Hepatocyte (in vitro differentiated cells): ENCODE measurements at regions not wholly inside any gene's neighbourhood (a gene's known extent, or its start where the extent isn't known, plus 50 kb on each side); places are given as distances from the start of the nearest gene placed in this dataset.

Experiments
- DNase-seq: peaks from one replicate; pipeline ENCODE4 v3.0.0-alpha.2; 2016; ENCODE audit warnings: low spot score
- H2AFZ ChIP-seq: fragments of 200-600 bp; sonication (generic); 2 replicates; pipeline ENCODE4 v1.6.0; 2016; ENCODE audit warnings: antibody characterized with exemption, mild to moderate bottlenecking
- H3K27ac ChIP-seq: fragments of 200-600 bp; sonication (generic); 2 replicates; pipeline ENCODE4 v1.5.1; 2016; ENCODE audit warnings: mild to moderate bottlenecking
- H3K27me3 ChIP-seq: fragments of 200-600 bp; sonication (generic); 2 replicates; pipeline ENCODE4 v1.6.1; 2016
- H3K36me3 ChIP-seq: fragments of 200-600 bp; sonication (generic); replicated peaks from 2 replicates; pipeline ENCODE4 v1.5.1; 2016; ENCODE audit warnings: low read depth; ENCODE audit not compliant: insufficient read depth
- H3K4me1 ChIP-seq: fragments of 200-600 bp; sonication (generic); 2 replicates; pipeline ENCODE4 v1.5.1; 2016; ENCODE audit warnings: mild to moderate bottlenecking, moderate library complexity; ENCODE audit not compliant: insufficient read depth
- H3K4me2 ChIP-seq: fragments of 200-600 bp; sonication (generic); 2 replicates; pipeline ENCODE4 v1.6.0; 2016
- H3K4me3 ChIP-seq: fragments of 200-600 bp; sonication (generic); 2 replicates; pipeline ENCODE4 v1.5.1; 2016; ENCODE audit warnings: mild to moderate bottlenecking
- H3K79me2 ChIP-seq: fragments of 200-600 bp; sonication (generic); 2 replicates; pipeline ENCODE4 v1.6.0; 2017; ENCODE audit warnings: mild to moderate bottlenecking
- H3K9me2 ChIP-seq: fragments of 200-600 bp; sonication (generic); replicated peaks from 2 replicates; pipeline ENCODE4 v1.6.0; 2017; ENCODE audit warnings: mild to moderate bottlenecking; ENCODE audit not compliant: insufficient read depth
- H3K9me3 ChIP-seq: fragments of 200-600 bp; sonication (generic); 2 replicates; pipeline ENCODE4 v1.5.1; 2016; ENCODE audit warnings: low read depth, mild to moderate bottlenecking
- H4K20me1 ChIP-seq: fragments of 200-600 bp; sonication (generic); 2 replicates; pipeline ENCODE4 v1.6.0; 2016; ENCODE audit warnings: mild to moderate bottlenecking; ENCODE audit not compliant: insufficient read depth, poor library complexity, severe bottlenecking
- CTCF ChIP-seq: fragments of 200-600 bp; sonication (generic); IDR thresholded peaks from 2 replicates; pipeline ENCODE4 v1.5.1; 2016; ENCODE audit warnings: antibody characterized with exemption, mild to moderate bottlenecking; ENCODE audit not compliant: poor library complexity
- EZH2 ChIP-seq: fragments of 200-600 bp; sonication (generic); IDR thresholded peaks from 2 replicates; pipeline ENCODE4 v1.6.1; 2016; ENCODE audit warnings: antibody characterized with exemption, mild to moderate bottlenecking, borderline replicate concordance
- EZH2phosphoT487 ChIP-seq: fragments of 200-600 bp; sonication (generic); IDR thresholded peaks from one replicate; pipeline ENCODE4 v1.6.1; 2018; ENCODE audit warnings: antibody characterized with exemption, mild to moderate bottlenecking, low read depth, moderate library complexity; ENCODE audit not compliant: unreplicated experiment, severe bottlenecking
- WGBS: methylation state at CpG from one replicate; pipeline ENCODE4 v1.1.6; 2016; ENCODE audit warnings: low lambda C conversion rate; ENCODE audit errors: missing lambda C conversion rate; 5-methylcytosine and 5-hydroxymethylcytosine counted together

- H3K9me2 ChIP-seq = no peaks in the 10 kb centered on the region
- peak overlapping the region; percentile 44 for H3K4me2 ChIP-seq
- no peak overlapping the region for H3K4me3 ChIP-seq
- H3K9me3 ChIP-seq = no peaks in the 10 kb centered on the region
- TF ChIP-seq CTCF (no peak), EZH2phosphoT487 (no peak), EZH2 (no peak)
- no peak for DNase-seq
- peak overlapping the region; percentile 68 for H3K27ac ChIP-seq
- no peaks in the 10 kb centered on the region for H3K36me3 ChIP-seq
- whole genome bisulfite sequencing = 70% methylated on average over 4 of the region's 4 CpGs
- no peaks in the 10 kb centered on the region for H3K79me2 ChIP-seq
- H4K20me1 ChIP-seq = no peaks in the 10 kb centered on the region
- no peak overlapping the region for H2AFZ ChIP-seq
- peaks cover 33% of the 10 kb centered on the region for H3K4me1 ChIP-seq
- no peaks in the 10 kb centered on the region for H3K27me3 ChIP-seq
These were observed 188.5 kb upstream of the KLF14 start for GRCh38 chr7:130922206-130923112.

- no peak overlapping the region for H2AFZ ChIP-seq
- no peak for DNase-seq
- H4K20me1 ChIP-seq = no peaks in the 10 kb centered on the region
- H3K36me3 ChIP-seq = no peaks in the 10 kb centered on the region
- no peak for TF ChIP-seq EZH2
- H3K9me2 ChIP-seq = no peaks in the 10 kb centered on the region
- 87% methylated on average over 4 of the region's 4 CpGs for WGBS
- no peaks in the 10 kb centered on the region for H3K9me3 ChIP-seq
- no peak overlapping the region for H3K4me3 ChIP-seq
- H3K27me3 ChIP-seq = no peaks in the 10 kb centered on the region
- peaks cover 25% of the 10 kb centered on the region for H3K4me1 ChIP-seq
- no peaks in the 10 kb centered on the region for H3K79me2 ChIP-seq
- peak overlapping the region; percentile 68 for H3K27ac ChIP-seq
- H3K4me2 ChIP-seq = no peak overlapping the region
These were observed 189.4 kb upstream of the KLF14 start for GRCh38 chr7:130923365-130923764.

GRCh38 chr7:130923930-130924329 is 189.9 kb upstream of the KLF14 start:
- H3K27ac ChIP-seq = no peak overlapping the region
- H3K9me2 ChIP-seq = no peaks in the 10 kb centered on the region
- DNase-seq = no peak
- H3K9me3 ChIP-seq = no peaks in the 10 kb centered on the region
- no peak overlapping the region for H2AFZ ChIP-seq
- H3K4me2 ChIP-seq = no peak overlapping the region
- 93% methylated on average over 5 of the region's 5 CpGs for WGBS
- H3K4me1 ChIP-seq = peaks cover 25% of the 10 kb centered on the region
- no peaks in the 10 kb centered on the region for H3K79me2 ChIP-seq
- H3K36me3 ChIP-seq = no peaks in the 10 kb centered on the region
- no peaks in the 10 kb centered on the region for H3K27me3 ChIP-seq
- TF ChIP-seq CTCF (no peak), EZH2phosphoT487 (no peak), EZH2 (no peak)
- H3K4me3 ChIP-seq = no peak overlapping the region
- H4K20me1 ChIP-seq = no peaks in the 10 kb centered on the region

- DNase-seq = peak; percentile 23
- Histone ChIP-seq H4K20me1 (no peaks in the 10 kb centered on the region), H3K4me3 (no peak overlapping the region), H3K27ac (peak overlapping the region; percentile 69), H3K4me1 (peaks cover 25% of the 10 kb centered on the region), H3K9me3 (no peaks in the 10 kb centered on the region), H2AFZ (no peak overlapping the region), H3K9me2 (no peaks in the 10 kb centered on the region), H3K79me2 (no peaks in the 10 kb centered on the region), H3K27me3 (no peaks in the 10 kb centered on the region), H3K36me3 (no peaks in the 10 kb centered on the region), H3K4me2 (no peak overlapping the region)
- TF ChIP-seq EZH2phosphoT487 (no peak), EZH2 (no peak), CTCF (no peak)
- 86% methylated on average over 8 of the region's 8 CpGs for WGBS
These were observed 191.3 kb upstream of the KLF14 start for GRCh38 chr7:130925136-130925794.
